Erythroblast (primary cell): ENCODE measurements at regions not wholly inside any gene's neighbourhood (a gene's known extent, or its start where the extent isn't known, plus 50 kb on each side); places are given as distances from the start of the nearest gene placed in this dataset.

ENCODE experiments used
- GATA1 ChIP-seq: IDR thresholded peaks from 2 replicates; pipeline ENCODE4 v1.6.1; 2011; ENCODE audit warnings: low read depth, mild to moderate bottlenecking, control low read depth, low read length, moderate library complexity
- POLR2A ChIP-seq: IDR thresholded peaks from 2 replicates; pipeline ENCODE4 v1.6.1; 2011; ENCODE audit warnings: mild to moderate bottlenecking, low read length

DNA sequence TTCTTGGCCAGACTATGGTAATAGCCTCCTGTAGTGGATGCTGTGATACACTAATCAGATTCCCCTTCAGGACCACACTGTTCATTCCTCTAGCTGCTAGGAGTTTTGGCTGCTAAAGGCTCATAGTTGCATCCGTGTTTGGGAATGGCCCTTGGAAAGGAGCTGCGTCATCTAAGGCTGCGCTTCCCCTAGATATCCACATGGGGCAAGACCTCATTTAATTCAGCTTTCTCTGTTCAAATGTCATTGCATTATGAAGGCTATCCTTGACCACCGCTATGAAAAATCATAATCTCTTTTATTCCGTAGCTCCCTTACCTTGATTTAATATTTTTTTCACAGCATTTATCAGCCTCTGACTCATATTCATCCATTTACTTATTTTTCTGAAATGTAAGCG lies 258.3 kb upstream of the NR4A3 start:
- TF ChIP-seq POLR2A (no peak), GATA1 (no peak)
